B cell (primary cell): ENCODE measurements at regions not wholly inside any gene's neighbourhood (a gene's known extent, or its start where the extent isn't known, plus 50 kb on each side); places are given as distances from the start of the nearest gene placed in this dataset.

Experiments used
- ATAC-seq: fragments of 200-7000 bp; cut with Tn5 transposase; one replicate; pipeline ENCODE4 v1.10.0; 2021; ENCODE audit warnings: low read depth, mild to moderate bottlenecking, moderate number of reproducible peaks, moderate library complexity
- CTCF ChIA-PET: fragments of 350-600 bp; sonication (Branson Sonifier 250); formaldehyde crosslinking; loops from one replicate; lab custom pipeline; 2021; ENCODE audit warnings: antibody characterized with exemption, inconsistent platforms; lab: Charles Lee
- POLR2A ChIA-PET: fragments of 350-600 bp; sonication (Branson Sonifier 250); formaldehyde crosslinking; loops from one replicate; lab custom pipeline; 2021; ENCODE audit warnings: antibody characterized with exemption; lab: Charles Lee
- DNase-seq: peaks from one replicate; pipeline ENCODE4 v3.0.0; 2013
- H2AFZ ChIP-seq: 2 replicates; pipeline ENCODE4 v1.6.1; 2012; ENCODE audit warnings: mild to moderate bottlenecking, low read depth, low read length; ENCODE audit not compliant: insufficient read depth, poor library complexity, severe bottlenecking
- H3K27ac ChIP-seq, 2 donors: 1 replicate in 1 of 2; 2 replicates in 1 of 2; pipeline ENCODE4 v1.5.1; 2012 to 2013; ENCODE audit warnings: low read length in 2 of 2, mild to moderate bottlenecking in 2 of 2, moderate library complexity in 1 of 2
- H3K27me3 ChIP-seq, 4 experiments: fragments of 200-600 bp in 1 of 4; sonication (generic) in 1 of 4; replicated peaks in 1 of 4; 1 replicate in 2 of 4; 2 replicates in 2 of 4; pipeline versions ENCODE4 v1.6.1 to v1.7.0; 2013 to 2016; ENCODE audit warnings: low read length in 3 of 4, mild to moderate bottlenecking in 2 of 4, mixed read lengths in 1 of 4, moderate library complexity in 1 of 4; ENCODE audit not compliant: insufficient read depth in 4 of 4, control insufficient read depth in 3 of 4; ENCODE audit errors: control extremely low read depth in 1 of 4
- H3K36me3 ChIP-seq, 2 experiments: replicated peaks in 1 of 2; 1 replicate in 1 of 2; 2 replicates in 1 of 2; pipeline versions ENCODE4 v1.6.1 to v1.7.1; 2013; ENCODE audit warnings: low read length in 1 of 2; ENCODE audit not compliant: insufficient read depth in 2 of 2, control insufficient read depth in 1 of 2; ENCODE audit errors: control extremely low read depth in 1 of 2, extremely low read depth in 1 of 2
- H3K4me1 ChIP-seq, 2 donors: fragments of 200-600 bp in 1 of 2; sonication (generic) in 1 of 2; 1 replicate in 1 of 2; 2 replicates in 1 of 2; pipeline versions ENCODE4 v1.5.1 to v1.6.1; 2013 to 2017; ENCODE audit warnings: low read length in 2 of 2; ENCODE audit not compliant: control insufficient read depth in 2 of 2, insufficient read depth in 2 of 2
- H3K4me2 ChIP-seq: replicated peaks from 2 replicates; pipeline ENCODE3; 2012; ENCODE audit warnings: mild to moderate bottlenecking, low read depth, low read length; ENCODE audit not compliant: poor library complexity, severe bottlenecking
- H3K4me3 ChIP-seq, 5 experiments: fragments of 200-600 bp in 1 of 5; sonication (generic) in 1 of 5; 1 replicate in 3 of 5; 2 replicates in 2 of 5; pipeline versions ENCODE4 v1.5.1 to v1.7.0; 2011 to 2016; ENCODE audit warnings: low read length in 4 of 5, mild to moderate bottlenecking in 4 of 5, low read depth in 2 of 5, control low read depth in 1 of 5, moderate library complexity in 1 of 5; ENCODE audit not compliant: insufficient read depth in 1 of 5; ENCODE audit errors: control extremely low read depth in 1 of 5, extremely low read depth in 1 of 5
- H3K79me2 ChIP-seq: fragments of 200-600 bp; sonication (generic); one replicate; pipeline ENCODE4 v1.6.0; 2016; ENCODE audit warnings: low read length; ENCODE audit not compliant: control insufficient read depth, insufficient read depth
- H3K9ac ChIP-seq: fragments of 200-600 bp; sonication (generic); 2 replicates; pipeline ENCODE4 v1.6.1; 2017; ENCODE audit warnings: mild to moderate bottlenecking, low read length, moderate library complexity
- H3K9me3 ChIP-seq, 3 donors: one replicate each; pipeline versions ENCODE4 v1.6.1 to v1.7.1; 2013; ENCODE audit warnings: low read length in 2 of 3; ENCODE audit not compliant: control insufficient read depth in 2 of 3, insufficient read depth in 1 of 3; ENCODE audit errors: control extremely low read depth in 1 of 3
- H4K20me1 ChIP-seq: 2 replicates; pipeline ENCODE4 v1.6.0; 2012; ENCODE audit warnings: mild to moderate bottlenecking, low read length; ENCODE audit not compliant: insufficient read depth, control insufficient read depth, poor library complexity, severe bottlenecking
- H3K27ac Mint-ChIP-seq: one replicate; pipeline ENCODE4 v1.8.0; 2021; ENCODE audit warnings: mixed read lengths
- H3K27me3 Mint-ChIP-seq: one replicate; pipeline ENCODE4 v1.8.0; 2021; ENCODE audit warnings: mixed read lengths
- H3K4me1 Mint-ChIP-seq: one replicate; pipeline ENCODE4 v1.8.0; 2021; ENCODE audit warnings: mixed read lengths
- H3K4me3 Mint-ChIP-seq: one replicate; pipeline ENCODE4 v1.8.0; 2021; ENCODE audit warnings: mixed read lengths
- H3K9me3 Mint-ChIP-seq: one replicate; pipeline ENCODE4 v1.8.0; 2022; ENCODE audit warnings: mixed read lengths; ENCODE audit not compliant: insufficient read depth
- CTCF ChIP-seq: fragments of 200-600 bp; IDR thresholded peaks from one replicate; pipeline ENCODE4 v1.8.0; 2022; ENCODE audit warnings: antibody characterized with exemption, mild to moderate bottlenecking
- EZH2 ChIP-seq: IDR thresholded peaks from 2 replicates; pipeline ENCODE4 v1.6.1; 2012; ENCODE audit warnings: borderline replicate concordance, low read depth, mild to moderate bottlenecking, moderate library complexity, low read length; ENCODE audit not compliant: insufficient read depth, poor library complexity, severe bottlenecking
- WGBS: methylation state at CpG from one replicate; pipeline ENCODE4 v1.1.5; 2013; ENCODE audit warnings: missing lambda C conversion rate; ENCODE audit not compliant: insufficient coverage; 5-methylcytosine and 5-hydroxymethylcytosine counted together
- intact Hi-C: fragments of 100-400 bp; cut with micrococcal nuclease; formaldehyde crosslinking; loops from one replicate; pipeline ENCODE4 v1.10.0; 2022

- Mint-ChIP-seq H3K9me3 (no peaks in the 10 kb centered on the region), H3K4me1 (no peaks in the 10 kb centered on the region), H3K27ac (no peak overlapping the region), H3K27me3 (no peaks in the 10 kb centered on the region), H3K4me3 (no peak overlapping the region)
- peaks cover 0 to 7% (median 0%) of the 10 kb centered on the region in 3 donors for H3K9me3 ChIP-seq
- no peak for DNase-seq
- no peak overlapping the region for H3K4me3 ChIP-seq
- no peaks in the 10 kb centered on the region for H3K4me1 ChIP-seq
- H3K27ac ChIP-seq = no peak overlapping the region
- ATAC-seq = no peak
- 100% methylated on average over 2 of the region's 4 CpGs for WGBS
- H3K36me3 ChIP-seq = no peaks in the 10 kb centered on the region
- TF ChIP-seq CTCF = no peak
- TF ChIP-seq EZH2 = no peak
- no peaks in the 10 kb centered on the region for H3K79me2 ChIP-seq
- no peak overlapping the region for H3K9ac ChIP-seq
- H2AFZ ChIP-seq = no peak overlapping the region
- ChIA-PET POLR2A (no interaction called here), CTCF (no interaction called here)
- H3K4me2 ChIP-seq = no peak overlapping the region
- intact Hi-C loops = no loop called here
- no peaks in the 10 kb centered on the region for H3K27me3 ChIP-seq
- H4K20me1 ChIP-seq = no peaks in the 10 kb centered on the region
Measured at GRCh38 chr19:28640506-28640905, 572.4 kb downstream of the UQCRFS1 start.

- ChIA-PET CTCF (no interaction called here), POLR2A (no interaction called here)
- Histone ChIP-seq H3K4me1 (no peaks in the 10 kb centered on the region), H3K4me2 (no peak overlapping the region), H3K9ac (no peak overlapping the region), H3K4me3 (no peak overlapping the region), H3K9me3 (peaks cover 0 to 11% (median 6%) of the 10 kb centered on the region in 3 donors), H3K79me2 (no peaks in the 10 kb centered on the region), H4K20me1 (no peaks in the 10 kb centered on the region), H3K27me3 (no peaks in the 10 kb centered on the region), H3K27ac (no peak overlapping the region), H2AFZ (no peak overlapping the region), H3K36me3 (no peaks in the 10 kb centered on the region)
- Mint-ChIP-seq H3K4me3 (no peak overlapping the region), H3K27ac (no peak overlapping the region), H3K27me3 (no peaks in the 10 kb centered on the region), H3K4me1 (no peaks in the 10 kb centered on the region), H3K9me3 (peaks cover 2% of the 10 kb centered on the region)
- DNase-seq = no peak
- TF ChIP-seq CTCF (no peak), EZH2 (no peak)
- 96% methylated on average over 4 of the region's 4 CpGs for WGBS
- intact Hi-C loops = no loop called here
- no peak for ATAC-seq
Measured at GRCh38 chr19:28638445-28638844, 574.5 kb downstream of the UQCRFS1 start.
